Hematopoietic multipotent progenitor cell treated with erythropoietin and hydrocortisone succinate and interleukin-3 and kit ligand, for 8 days (in vitro differentiated cells): ENCODE measurements at regions not wholly inside any gene's neighbourhood (a gene's known extent, or its start where the extent isn't known, plus 50 kb on each side); places are given as distances from the start of the nearest gene placed in this dataset.

Experiments
- DNase-seq: peaks from one replicate; pipeline ENCODE4 v3.0.0-alpha.2; 2015

- DNase-seq = no peak
These were observed 113.0 kb upstream of the PCDH15 start for GRCh38 chr10:54914049-54914448.

GRCh38 chr10:54909165-54909564, 108.1 kb upstream of the PCDH15 start:
- DNase-seq = no peak

GRCh38 chr10:54908019-54908418, 107.0 kb upstream of the PCDH15 start:
- DNase-seq = no peak

- no peak for DNase-seq
These were observed 105.9 kb upstream of the PCDH15 start for GRCh38 chr10:54906940-54907339.

GRCh38 chr10:54905578-54906192, 104.7 kb upstream of the PCDH15 start:
- no peak for DNase-seq

- no peak for DNase-seq
These were observed 103.8 kb upstream of the PCDH15 start for GRCh38 chr10:54904833-54905232.

GRCh38 chr10:54903745-54904144, 102.7 kb upstream of the PCDH15 start:
- no peak for DNase-seq

GRCh38 chr10:54900584-54900983, 99.6 kb upstream of the PCDH15 start:
- DNase-seq = no peak

GRCh38 chr10:54880996-54881395, 80.0 kb upstream of the PCDH15 start:
- no peak for DNase-seq

- DNase-seq = no peak
These were observed 68.0 kb upstream of the PCDH15 start for GRCh38 chr10:54869022-54869421.

GRCh38 chr10:54866666-54867065, 65.6 kb upstream of the PCDH15 start:
- DNase-seq = no peak

- no peak for DNase-seq
These were observed 53.8 kb upstream of the PCDH15 start for GRCh38 chr10:54854843-54855242.

GRCh38 chr10:54854389-54854788, 53.4 kb upstream of the PCDH15 start:
- no peak for DNase-seq

- no peak for DNase-seq
These were observed 52.9 kb upstream of the PCDH15 start for GRCh38 chr10:54853883-54854282.
